NCI-H82 treated with DMSO at 0.1 percent for 48 hours (cell line): ENCODE measurements at regions not wholly inside any gene's neighbourhood (a gene's known extent, or its start where the extent isn't known, plus 50 kb on each side); places are given as distances from the start of the nearest gene placed in this dataset.

Experiments used
- DNase-seq: peaks from one replicate; lab custom pipeline; 2025; ENCODE audit not compliant: unreplicated experiment; lab: John Stamatoyannopoulos, UW

GRCh38 chr10:131424836-131425491 is 113.4 kb upstream of the TCERG1L start:
- DNase-seq = no peak

- no peak for DNase-seq
These were observed 114.4 kb upstream of the TCERG1L start for GRCh38 chr10:131425752-131426533.

GRCh38 chr10:131426534-131426898 is 115.0 kb upstream of the TCERG1L start:
- no peak for DNase-seq

DNA sequence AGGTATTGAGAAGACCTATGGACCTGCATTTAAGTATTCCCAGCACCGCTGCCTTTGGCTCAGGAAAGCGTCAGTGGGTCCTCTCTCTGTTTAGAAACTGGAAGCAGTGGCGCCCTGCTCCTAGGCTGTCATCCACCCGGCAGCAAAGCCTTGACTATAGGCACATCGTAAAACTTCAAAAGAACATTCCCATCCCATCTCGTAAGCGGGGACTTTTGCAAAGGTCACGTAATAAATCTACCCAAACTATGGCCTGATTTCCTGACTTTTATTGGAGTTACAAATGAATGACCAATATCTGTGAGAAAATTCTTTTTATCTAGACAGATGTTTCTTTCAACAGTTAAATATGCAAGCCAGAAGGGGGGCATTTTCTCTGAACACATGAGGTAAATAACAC is 115.8 kb upstream of the TCERG1L start:
- no peak for DNase-seq

DNA sequence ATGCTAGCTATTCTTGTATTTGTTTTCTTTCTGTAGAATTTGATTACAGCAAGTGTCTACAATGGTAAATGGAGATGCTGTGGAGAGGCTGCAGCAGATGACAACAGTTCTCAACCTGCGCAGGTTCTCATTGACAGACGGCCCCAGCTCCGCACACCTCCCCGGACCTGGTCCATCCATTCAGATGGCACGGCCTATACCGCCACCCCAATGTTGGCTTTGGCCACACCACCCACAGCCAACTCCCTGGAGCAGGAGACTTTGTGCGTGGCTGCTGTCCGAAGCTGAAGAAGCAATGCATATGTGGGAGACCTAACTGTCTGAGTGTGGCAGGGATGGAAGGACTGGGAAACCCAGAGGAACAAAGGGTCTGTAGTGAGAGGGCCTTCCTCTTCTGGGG is 116.4 kb upstream of the TCERG1L start:
- DNase-seq = no peak

GRCh38 chr10:131429141-131429540 is 117.6 kb upstream of the TCERG1L start:
- DNase-seq = no peak

GRCh38 chr10:131429942-131430341 is 118.4 kb upstream of the TCERG1L start:
- DNase-seq = no peak

- DNase-seq = no peak
These were observed 119.3 kb upstream of the TCERG1L start for GRCh38 chr10:131430716-131431412.

DNA sequence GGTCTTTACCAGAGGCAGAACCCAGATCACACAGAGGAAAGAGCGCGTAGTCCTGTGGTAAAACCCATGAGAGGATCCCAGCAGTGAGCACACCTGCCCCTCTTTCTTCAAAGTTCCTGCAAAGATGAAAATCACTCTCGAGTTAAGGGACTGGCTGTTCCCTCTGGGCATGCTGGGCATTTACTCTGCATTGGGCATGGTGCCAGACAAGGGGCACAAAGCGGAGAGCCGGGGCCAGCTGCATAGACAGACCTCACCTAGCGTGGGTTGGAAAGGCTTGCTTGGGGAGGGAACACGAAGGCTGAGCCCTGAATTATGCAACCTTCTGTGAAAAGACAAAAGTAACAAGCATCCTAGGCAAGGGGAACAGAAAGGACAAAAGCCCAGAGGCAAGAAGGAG is 120.0 kb upstream of the TCERG1L start:
- no peak for DNase-seq

GRCh38 chr10:131431978-131432690 is 120.6 kb upstream of the TCERG1L start:
- DNase-seq = no peak

DNA sequence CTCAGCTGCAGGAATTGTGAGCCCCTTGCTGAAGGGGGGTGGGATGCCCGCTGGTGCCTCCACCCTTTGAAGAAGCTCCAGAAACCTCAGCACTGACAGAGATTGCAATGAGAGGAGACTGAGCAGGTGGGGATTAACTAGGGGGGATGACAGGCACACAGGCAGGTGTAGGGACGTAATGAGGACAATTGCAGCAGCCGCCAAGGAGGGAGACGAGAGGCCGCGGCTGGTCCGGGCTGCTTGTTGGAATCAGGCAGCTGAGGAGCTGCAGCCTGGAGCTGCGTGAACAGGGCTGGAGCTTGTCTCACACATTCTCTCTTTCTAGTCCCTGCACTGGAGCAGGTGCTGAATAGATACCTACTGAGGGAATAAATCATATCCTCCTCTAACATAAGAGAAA is 122.0 kb upstream of the TCERG1L start:
- no peak for DNase-seq

- DNase-seq = no peak
These were observed 123.7 kb upstream of the TCERG1L start for GRCh38 chr10:131435232-131435631.

- no peak for DNase-seq
These were observed 124.4 kb upstream of the TCERG1L start for GRCh38 chr10:131435760-131436457.

GRCh38 chr10:131436458-131436857 is 124.9 kb upstream of the TCERG1L start:
- no peak for DNase-seq

- no peak for DNase-seq
These were observed 126.3 kb upstream of the TCERG1L start for GRCh38 chr10:131437556-131438475.

GRCh38 chr10:131438665-131439064 is 127.1 kb upstream of the TCERG1L start:
- no peak for DNase-seq

DNA sequence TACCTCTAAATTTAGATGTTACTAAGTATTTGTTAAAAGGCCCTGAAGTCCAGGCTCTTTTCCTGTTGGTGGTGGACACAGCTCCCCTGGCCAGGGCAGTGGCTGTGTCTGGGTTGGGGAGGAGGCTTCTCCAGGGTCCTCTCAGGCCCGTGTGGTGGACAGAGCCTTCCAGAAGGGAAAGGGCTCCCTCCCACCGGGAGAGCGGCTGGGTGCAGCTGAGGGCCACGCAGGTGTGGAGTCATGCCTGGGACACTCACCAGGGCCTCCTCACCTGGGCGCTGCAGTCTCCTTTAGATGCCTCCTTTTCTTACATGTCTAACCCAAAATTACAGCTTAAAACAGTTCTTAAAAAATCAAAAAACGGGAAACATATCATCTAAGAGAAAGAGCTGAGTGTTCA is 128.2 kb upstream of the TCERG1L start:
- DNase-seq = no peak

GRCh38 chr10:131440405-131441360 is 129.2 kb upstream of the TCERG1L start:
- no peak for DNase-seq

- no peak for DNase-seq
These were observed 130.8 kb upstream of the TCERG1L start for GRCh38 chr10:131442271-131442670.
